ENCODE measurements at regions not wholly inside any gene's neighbourhood (a gene's known extent, or its start where the extent isn't known, plus 50 kb on each side); places are given as distances from the start of the nearest gene placed in this dataset.

DNA sequence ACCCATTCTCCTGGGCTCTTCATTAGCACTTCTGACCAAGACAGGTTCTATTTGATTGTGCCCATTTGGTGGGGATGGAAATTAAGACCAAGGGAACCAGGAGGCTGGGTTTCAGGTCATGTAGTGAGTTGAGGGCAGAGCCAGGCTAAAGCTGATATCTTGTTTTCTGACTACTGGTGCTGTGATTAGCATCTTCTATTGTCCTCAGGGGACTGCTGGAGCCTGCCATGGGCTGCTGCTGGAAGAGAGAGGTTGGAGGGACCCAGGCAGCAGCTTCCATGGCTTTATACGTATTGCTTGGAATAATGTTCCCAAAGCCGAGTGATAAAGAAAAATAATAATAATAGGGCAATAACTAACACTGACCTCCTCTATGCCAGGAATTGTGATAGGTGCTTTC is 211.4 kb upstream of the ROPN1 start:
- no peaks in the 10 kb centered on the region for H3K4me1 ChIP-seq (ENCODE audit: control insufficient read depth, extremely low read depth, insufficient read depth, low read length)
- intact Hi-C loops (cut with micrococcal nuclease): no loop called here
- H3K9me3 ChIP-seq (replicated peaks; ENCODE audit: control insufficient read depth, insufficient read depth, low read length): no peaks in the 10 kb centered on the region
- no peaks in the 10 kb centered on the region for H3K36me3 ChIP-seq (ENCODE audit: control insufficient read depth in 2 of 2, extremely low read depth in 1 of 2, insufficient read depth in 2 of 2, low read length in 2 of 2)
- FAIRE-seq (no peak), DNase-seq (ENCODE audit: low read depth, low spot score) (no peak)
- no peak overlapping the region for H3K27ac ChIP-seq (ENCODE audit: insufficient read depth, low read depth, low read length)
- dilution Hi-C loops (cut with MboI; ENCODE audit: extremely low pct_ligation_motif_present, low sequenced_read_pairs): no loop called here
- BruUV-seq (replicated peaks): no TSS peak
- no peak overlapping the region for H3K4me2 ChIP-seq (ENCODE audit: insufficient read depth, low read length)
- H3K4me3 ChIP-seq (replicated peaks in 1 of 3; ENCODE audit: insufficient read depth in 1 of 3, low read depth in 1 of 3, low read length in 3 of 3): no peak overlapping the region
- no peak overlapping the region for H2AFZ ChIP-seq (ENCODE audit: low read depth, low read length)
- POLR2A ChIA-PET: no interaction called here
- H3K79me2 ChIP-seq (ENCODE audit: control insufficient read depth, insufficient read depth, low read length): no peaks in the 10 kb centered on the region
- no peaks in the 10 kb centered on the region for H3K9me1 ChIP-seq (replicated peaks; ENCODE audit: control insufficient read depth, extremely low read depth, insufficient read depth, low read length)
- H3K9ac ChIP-seq (replicated peaks; ENCODE audit: extremely low read depth, insufficient read depth, low read length): no peak overlapping the region
- peaks cover 0 to 7% of the 10 kb centered on the region in 2 experiments for H3K27me3 ChIP-seq (ENCODE audit: control insufficient read depth in 2 of 2, insufficient read depth in 2 of 2, low read length in 2 of 2)
- TF ChIP-seq MYC (IDR thresholded peaks at IDR 0.05; ENCODE audit: low read depth, low read length) (no peak), EZH2 (IDR thresholded peaks at IDR 0.05; ENCODE audit: borderline replicate concordance, low read depth, low read length, severe bottlenecking) (no peak), POLR2AphosphoS5 (IDR thresholded peaks at IDR 0.05; ENCODE audit: insufficient read depth, low read depth, low read length) (no peak)
- TF ChIP-seq, protein P1, sequence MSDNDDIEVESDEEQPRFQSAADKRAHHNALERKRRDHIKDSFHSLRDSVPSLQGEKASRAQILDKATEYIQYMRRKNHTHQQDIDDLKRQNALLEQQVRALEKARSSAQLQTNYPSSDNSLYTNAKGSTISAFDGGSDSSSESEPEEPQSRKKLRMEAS (IDR thresholded peaks at IDR 0.05; ENCODE audit: insufficient read depth, insufficient read length): no peak
- TF ChIP-seq, protein P2, sequence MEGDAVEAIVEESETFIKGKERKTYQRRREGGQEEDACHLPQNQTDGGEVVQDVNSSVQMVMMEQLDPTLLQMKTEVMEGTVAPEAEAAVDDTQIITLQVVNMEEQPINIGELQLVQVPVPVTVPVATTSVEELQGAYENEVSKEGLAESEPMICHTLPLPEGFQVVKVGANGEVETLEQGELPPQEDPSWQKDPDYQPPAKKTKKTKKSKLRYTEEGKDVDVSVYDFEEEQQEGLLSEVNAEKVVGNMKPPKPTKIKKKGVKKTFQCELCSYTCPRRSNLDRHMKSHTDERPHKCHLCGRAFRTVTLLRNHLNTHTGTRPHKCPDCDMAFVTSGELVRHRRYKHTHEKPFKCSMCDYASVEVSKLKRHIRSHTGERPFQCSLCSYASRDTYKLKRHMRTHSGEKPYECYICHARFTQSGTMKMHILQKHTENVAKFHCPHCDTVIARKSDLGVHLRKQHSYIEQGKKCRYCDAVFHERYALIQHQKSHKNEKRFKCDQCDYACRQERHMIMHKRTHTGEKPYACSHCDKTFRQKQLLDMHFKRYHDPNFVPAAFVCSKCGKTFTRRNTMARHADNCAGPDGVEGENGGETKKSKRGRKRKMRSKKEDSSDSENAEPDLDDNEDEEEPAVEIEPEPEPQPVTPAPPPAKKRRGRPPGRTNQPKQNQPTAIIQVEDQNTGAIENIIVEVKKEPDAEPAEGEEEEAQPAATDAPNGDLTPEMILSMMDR (IDR thresholded peaks at IDR 0.05; ENCODE audit: extremely low read depth in 1 of 2, insufficient read depth in 1 of 2, low read depth in 1 of 2, low read length in 2 of 2): no peak
- CTCF ChIA-PET: no interaction called here
- H4K20me1 ChIP-seq (replicated peaks; ENCODE audit: control insufficient read depth, extremely low read depth, insufficient read depth, low read length): no peaks in the 10 kb centered on the region
